GM10266 (cell line): ENCODE measurements at regions not wholly inside any gene's neighbourhood (a gene's known extent, or its start where the extent isn't known, plus 50 kb on each side); places are given as distances from the start of the nearest gene placed in this dataset.

Experiments
- DNase-seq: peaks from one replicate; pipeline ENCODE4 v3.0.0; 2012; ENCODE audit errors: extremely low spot score
- TF ChIP-seq, protein P1 (sequence below): IDR thresholded peaks from 2 replicates; pipeline ENCODE4 v1.5.1; 2012; ENCODE audit warnings: mild to moderate bottlenecking, low read depth; ENCODE audit not compliant: control insufficient read depth, insufficient read depth; ENCODE audit errors: missing control alignments

DNA sequence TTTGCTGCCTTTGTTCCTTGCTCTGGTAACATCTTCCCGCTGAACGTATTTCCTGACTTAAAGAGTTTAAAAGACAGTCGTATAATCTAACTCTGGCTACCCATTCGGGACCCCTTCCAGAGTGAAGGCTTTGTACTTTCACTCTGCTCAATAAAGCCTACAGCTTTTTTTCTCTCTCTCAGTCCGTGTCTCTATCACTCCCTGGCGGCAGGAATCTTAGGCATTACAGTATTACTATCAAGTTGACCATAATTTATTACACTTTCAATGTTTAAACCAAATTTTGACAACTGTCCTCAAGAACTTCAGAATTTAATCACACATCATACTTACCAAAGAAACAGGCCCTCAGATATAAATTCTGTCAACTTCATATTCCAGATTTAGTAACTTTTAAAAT is 967.9 kb downstream of the FSCB start:
- no peak for DNase-seq

DNA sequence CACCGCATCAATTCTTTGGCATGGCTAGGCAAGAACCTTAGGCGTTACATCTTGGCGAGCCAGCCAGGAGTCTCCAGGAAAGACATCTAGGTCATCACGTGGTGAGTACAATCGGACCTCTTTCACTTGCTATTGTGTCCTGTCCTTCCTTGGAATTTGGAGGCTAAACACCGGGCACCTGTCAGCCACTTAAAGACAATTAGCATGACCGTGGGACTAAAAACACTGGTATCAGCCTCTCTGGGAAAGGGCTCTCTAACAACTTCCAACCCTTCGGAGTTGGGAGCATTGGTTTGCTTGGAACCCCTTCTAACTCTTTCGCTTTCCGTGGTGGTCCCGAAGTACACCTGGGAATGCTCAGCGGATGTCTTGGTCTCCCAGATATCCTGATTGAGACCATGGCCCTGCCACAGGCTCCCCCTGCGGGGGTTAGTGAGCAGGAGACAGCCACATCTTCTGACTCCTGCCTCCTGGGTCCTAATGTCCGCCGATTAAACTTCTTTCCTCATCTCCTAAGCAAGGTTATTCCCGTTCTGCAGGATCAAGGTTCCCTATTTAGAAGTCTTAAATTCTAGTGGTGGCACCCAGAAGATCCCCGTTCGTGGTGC is 971.7 kb downstream of the FSCB start:
- TF ChIP-seq, protein P1, sequence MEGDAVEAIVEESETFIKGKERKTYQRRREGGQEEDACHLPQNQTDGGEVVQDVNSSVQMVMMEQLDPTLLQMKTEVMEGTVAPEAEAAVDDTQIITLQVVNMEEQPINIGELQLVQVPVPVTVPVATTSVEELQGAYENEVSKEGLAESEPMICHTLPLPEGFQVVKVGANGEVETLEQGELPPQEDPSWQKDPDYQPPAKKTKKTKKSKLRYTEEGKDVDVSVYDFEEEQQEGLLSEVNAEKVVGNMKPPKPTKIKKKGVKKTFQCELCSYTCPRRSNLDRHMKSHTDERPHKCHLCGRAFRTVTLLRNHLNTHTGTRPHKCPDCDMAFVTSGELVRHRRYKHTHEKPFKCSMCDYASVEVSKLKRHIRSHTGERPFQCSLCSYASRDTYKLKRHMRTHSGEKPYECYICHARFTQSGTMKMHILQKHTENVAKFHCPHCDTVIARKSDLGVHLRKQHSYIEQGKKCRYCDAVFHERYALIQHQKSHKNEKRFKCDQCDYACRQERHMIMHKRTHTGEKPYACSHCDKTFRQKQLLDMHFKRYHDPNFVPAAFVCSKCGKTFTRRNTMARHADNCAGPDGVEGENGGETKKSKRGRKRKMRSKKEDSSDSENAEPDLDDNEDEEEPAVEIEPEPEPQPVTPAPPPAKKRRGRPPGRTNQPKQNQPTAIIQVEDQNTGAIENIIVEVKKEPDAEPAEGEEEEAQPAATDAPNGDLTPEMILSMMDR, result no peak
- DNase-seq, result no peak

More for the DNA sequence above, 967.9 kb downstream of the FSCB start:
- TF ChIP-seq, protein P1, result no peak

DNA sequence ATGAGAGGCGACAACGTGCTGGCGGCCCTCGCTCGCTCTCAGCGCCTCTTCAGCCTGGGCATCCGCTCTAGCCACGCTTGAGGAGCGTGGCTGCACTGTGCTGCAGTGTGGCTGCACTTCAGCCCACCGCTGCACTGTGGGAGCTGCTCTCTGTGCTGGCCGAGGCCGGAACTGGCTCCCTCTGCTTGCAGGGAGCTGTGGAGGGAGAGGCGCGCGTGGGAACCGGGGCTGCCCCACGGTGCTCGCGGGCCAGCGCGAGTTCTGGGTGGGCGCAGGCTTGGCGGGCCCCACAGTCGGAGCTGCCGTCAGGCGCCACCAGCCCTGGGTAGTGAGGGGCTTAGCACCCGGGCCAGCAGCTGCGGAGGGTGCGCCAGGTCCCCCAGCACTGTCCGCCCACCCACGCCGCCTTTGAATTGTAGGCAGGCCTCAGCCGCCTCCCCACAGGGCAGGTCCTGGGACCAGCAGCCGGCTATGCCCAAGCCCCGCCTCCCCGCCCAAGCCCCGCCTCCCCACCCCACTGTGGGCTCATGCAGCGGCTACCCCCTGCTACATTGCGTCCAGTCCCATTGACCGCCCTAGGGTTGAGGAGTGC is 974.2 kb downstream of the FSCB start:
- DNase-seq, result no peak
- TF ChIP-seq, protein P1, result no peak

DNA sequence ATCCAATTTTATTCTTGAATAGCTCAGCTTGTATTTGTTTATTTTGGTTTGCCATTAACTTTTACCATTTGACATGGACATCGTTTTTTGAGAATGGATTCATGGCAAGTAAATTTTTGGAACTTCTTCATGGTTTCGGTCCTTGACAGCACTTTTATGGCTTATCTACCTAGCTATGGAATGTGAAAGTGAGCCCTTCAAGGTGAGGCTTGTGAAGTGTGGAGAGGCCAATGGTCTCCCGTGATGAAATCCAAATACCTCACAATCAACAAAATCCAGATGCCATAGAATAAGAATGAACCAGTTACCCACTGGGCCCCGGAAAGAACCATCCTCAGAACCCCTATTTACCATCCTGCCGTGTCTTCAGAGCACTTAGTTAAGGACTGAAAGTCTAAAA is 978.8 kb downstream of the FSCB start:
- no peak for DNase-seq
- TF ChIP-seq, protein P1, result no peak

DNA sequence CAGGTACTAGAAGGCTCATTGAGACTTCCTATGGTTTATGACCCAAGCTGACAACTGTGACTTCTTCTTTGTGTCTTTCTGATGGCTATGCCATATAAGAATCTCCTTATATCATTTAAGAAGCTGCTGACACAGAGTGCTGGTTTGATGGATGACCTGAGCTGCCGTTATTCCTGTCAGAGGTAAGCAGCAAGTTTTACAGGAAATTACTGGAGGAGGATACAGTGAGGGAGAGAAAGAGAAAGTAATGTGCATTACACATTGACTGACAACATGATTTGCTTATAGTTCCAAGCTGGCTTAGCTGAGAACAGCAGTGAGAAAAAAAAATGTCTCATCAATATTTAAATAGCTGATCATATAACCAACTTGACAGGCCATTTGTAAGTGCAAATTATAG is 981.4 kb downstream of the FSCB start:
- DNase-seq, result no peak
- TF ChIP-seq, protein P1, result no peak

DNA sequence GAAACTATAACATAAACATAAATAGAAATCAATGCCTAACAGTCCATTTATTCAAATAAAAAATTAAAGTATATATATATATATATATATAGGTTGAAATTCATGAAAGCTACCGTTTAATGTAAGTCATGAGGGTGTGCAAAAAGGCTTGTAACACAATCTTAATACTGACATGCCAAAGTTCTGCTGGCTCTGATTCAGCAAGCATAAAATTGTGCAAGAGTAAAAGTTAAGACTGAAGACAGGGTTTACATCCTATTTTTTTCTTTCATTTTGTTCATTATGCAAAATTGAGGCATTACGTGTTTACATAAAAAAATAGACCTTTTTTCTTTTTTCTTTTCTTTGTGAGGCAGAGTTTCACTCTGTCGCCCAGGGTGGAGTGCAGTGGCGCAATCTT is 984.2 kb downstream of the FSCB start:
- DNase-seq, result no peak
- TF ChIP-seq, protein P1, result no peak

DNA sequence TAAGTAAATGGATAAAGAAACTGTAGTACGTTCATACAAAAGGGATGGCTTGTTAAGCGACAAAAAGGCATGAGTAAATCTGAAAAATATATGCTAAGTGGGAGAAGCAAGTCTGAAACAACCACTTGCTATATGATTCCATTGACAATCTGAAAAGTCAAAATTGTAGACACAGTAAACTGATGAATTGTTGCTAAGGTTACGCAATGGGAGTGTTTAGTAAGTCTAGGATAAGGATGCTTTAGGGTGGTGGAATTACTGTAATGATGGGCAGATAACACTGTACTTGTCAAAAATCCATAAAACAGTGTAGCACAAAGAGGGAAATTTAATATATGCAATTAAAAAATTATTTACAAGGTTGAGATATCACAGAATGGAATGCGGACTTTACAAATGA is 984.9 kb downstream of the FSCB start:
- DNase-seq, result no peak
- TF ChIP-seq, protein P1, result no peak
